ENCODE measurements at regions not wholly inside any gene's neighbourhood (a gene's known extent, or its start where the extent isn't known, plus 50 kb on each side); places are given as distances from the start of the nearest gene placed in this dataset.

DNA sequence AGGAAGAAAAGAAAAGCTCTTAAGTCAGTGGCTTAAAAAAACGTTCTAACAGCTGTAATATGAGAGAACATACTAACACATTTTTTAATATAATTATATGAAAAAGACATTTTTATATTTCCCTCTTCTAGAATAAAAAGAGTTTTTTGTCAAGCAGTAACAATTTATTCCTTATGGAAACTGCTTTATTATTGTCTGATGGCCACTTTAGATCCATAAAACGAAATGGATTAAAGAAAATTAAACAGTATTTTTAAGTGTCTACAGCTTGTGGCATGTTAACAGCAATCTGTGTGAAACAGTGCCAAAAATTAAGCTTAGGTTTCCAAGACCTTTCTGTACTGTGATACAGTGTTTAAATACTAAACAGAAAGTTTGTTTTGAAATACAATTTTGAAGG is 55.5 kb upstream of the TENM3 start:
- in situ Hi-C loops (cut with MboI; ENCODE audit: low sequenced_read_pairs): no loop called here
- no peak overlapping the region for H2BK5ac ChIP-seq (ENCODE audit: low read depth, low read length, poor library complexity, severe bottlenecking)
- no peak overlapping the region for H4K8ac ChIP-seq (ENCODE audit: low read depth in 2 of 2, low read length in 2 of 2)
- no peak overlapping the region for H2BK120ac ChIP-seq (ENCODE audit: low read depth, low read length)
- no peak overlapping the region for H3K9ac ChIP-seq (ENCODE audit: low read depth, low read length)
- ChIA-PET CTCF (interaction anchor here (1.8 kb wide), 1 partner anchor 9 kb away, joined by 4 read pairs; no protein-coding TSS in a partner anchor), POLR2A (ENCODE audit: unreplicated experiment) (no interaction called here)
- no peaks in the 10 kb centered on the region for H3K36me3 ChIP-seq (ENCODE audit: control insufficient read depth, insufficient read depth, low read length)
- H2BK15ac ChIP-seq (ENCODE audit: low read depth, low read length): no peak overlapping the region
- WGBS, 2 experiments (ENCODE audit: extremely low coverage in 2 of 2, insufficient read length in 1 of 2): no CpG with 5 or more reads among the region's 2 CpGs
- no peak overlapping the region for H3K4ac ChIP-seq (ENCODE audit: low read depth, low read length)
- no peak overlapping the region for H3K4me2 ChIP-seq (ENCODE audit: low read depth, low read length)
- DNase-seq (no peak), ATAC-seq (ENCODE audit: low read depth) (no peak)
- peaks cover 7% of the 10 kb centered on the region; the same call in 1 of the 2 replicates for H3K9me1 ChIP-seq (ENCODE audit: insufficient read depth, low read length)
- no peaks in the 10 kb centered on the region for H3K9me3 ChIP-seq (ENCODE audit: control insufficient read depth, insufficient read depth, low read length)
- no peak overlapping the region for H3K56ac ChIP-seq (ENCODE audit: extremely low read depth, insufficient read depth, low read length)
- no peak overlapping the region for H4K91ac ChIP-seq (ENCODE audit: insufficient read depth, low read depth, low read length)
- dilution Hi-C loops (cut with HindIII; ENCODE audit: low sequenced_read_pairs, unreplicated experiment): no loop called here
- H3K23ac ChIP-seq (ENCODE audit: low read depth, low read length): no peak overlapping the region
- no peak overlapping the region for H3K4me3 ChIP-seq (ENCODE audit: insufficient read depth, low read depth, low read length)
- peaks cover 6 to 9% of the 10 kb centered on the region in 2 experiments for H3K79me1 ChIP-seq (ENCODE audit: low read depth in 1 of 2, low read length in 2 of 2)
- no peak for TF ChIP-seq CHD1 (IDR thresholded peaks at IDR 0.05; ENCODE audit: low read depth, low read length)
- no peak for TF ChIP-seq RFX5 (IDR thresholded peaks at IDR 0.05; ENCODE audit: low read depth, low read length)
- no peak for TF ChIP-seq RAD21 (IDR thresholded peaks at IDR 0.05; ENCODE audit: low read length)
- TF ChIP-seq, protein P1, sequence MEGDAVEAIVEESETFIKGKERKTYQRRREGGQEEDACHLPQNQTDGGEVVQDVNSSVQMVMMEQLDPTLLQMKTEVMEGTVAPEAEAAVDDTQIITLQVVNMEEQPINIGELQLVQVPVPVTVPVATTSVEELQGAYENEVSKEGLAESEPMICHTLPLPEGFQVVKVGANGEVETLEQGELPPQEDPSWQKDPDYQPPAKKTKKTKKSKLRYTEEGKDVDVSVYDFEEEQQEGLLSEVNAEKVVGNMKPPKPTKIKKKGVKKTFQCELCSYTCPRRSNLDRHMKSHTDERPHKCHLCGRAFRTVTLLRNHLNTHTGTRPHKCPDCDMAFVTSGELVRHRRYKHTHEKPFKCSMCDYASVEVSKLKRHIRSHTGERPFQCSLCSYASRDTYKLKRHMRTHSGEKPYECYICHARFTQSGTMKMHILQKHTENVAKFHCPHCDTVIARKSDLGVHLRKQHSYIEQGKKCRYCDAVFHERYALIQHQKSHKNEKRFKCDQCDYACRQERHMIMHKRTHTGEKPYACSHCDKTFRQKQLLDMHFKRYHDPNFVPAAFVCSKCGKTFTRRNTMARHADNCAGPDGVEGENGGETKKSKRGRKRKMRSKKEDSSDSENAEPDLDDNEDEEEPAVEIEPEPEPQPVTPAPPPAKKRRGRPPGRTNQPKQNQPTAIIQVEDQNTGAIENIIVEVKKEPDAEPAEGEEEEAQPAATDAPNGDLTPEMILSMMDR (conservative IDR thresholded peaks at IDR 0.05; ENCODE audit: low read depth, low read length): no peak
- no peak for TF ChIP-seq MAZ (IDR thresholded peaks at IDR 0.05; ENCODE audit: borderline replicate concordance, low read depth, low read length)
- H2AFZ ChIP-seq (replicated peaks; ENCODE audit: low read length, poor library complexity): no peak overlapping the region
- no peaks in the 10 kb centered on the region for H3K27me3 ChIP-seq (ENCODE audit: control insufficient read depth, insufficient read depth, low read length)
- BruUV-seq (replicated peaks): no TSS peak
- H3K18ac ChIP-seq (ENCODE audit: low read depth, low read length): no peak overlapping the region
- peaks cover 6% of the 10 kb centered on the region for H3K4me1 ChIP-seq (ENCODE audit: control insufficient read depth, insufficient read depth, low read length)
- no peaks in the 10 kb centered on the region for H4K20me1 ChIP-seq (ENCODE audit: insufficient read depth, low read length)
- no peak overlapping the region for H2AK5ac ChIP-seq (ENCODE audit: low read depth, low read length)
- H3K14ac ChIP-seq (replicated peaks; ENCODE audit: low read depth, low read length): no peak overlapping the region
- intact Hi-C loops (cut with micrococcal nuclease): no loop called here
- no peak overlapping the region for H2AK9ac ChIP-seq (replicated peaks; ENCODE audit: low read depth, low read length, poor library complexity)
- H3K27ac ChIP-seq (ENCODE audit: insufficient read depth, low read length): no peak overlapping the region
- no peak overlapping the region for H4K5ac ChIP-seq (ENCODE audit: low read depth, low read length)
- no peak overlapping the region for H2BK20ac ChIP-seq (ENCODE audit: low read depth, low read length)

All from IMR-90 (cell line).